GM23338 (cell line): ENCODE measurements at regions not wholly inside any gene's neighbourhood (a gene's known extent, or its start where the extent isn't known, plus 50 kb on each side); places are given as distances from the start of the nearest gene placed in this dataset.
A peak's percentile ranks its signal among the peaks of the same experiment; 100 is the strongest.

ENCODE experiments used
- ATAC-seq: fragments of 200-7000 bp; cut with Tn5 transposase; 3 replicates; pipeline ENCODE4 v1.9.1; 2020
- DNase-seq: peaks from one replicate; pipeline ENCODE4 v3.0.0-alpha.2; 2015; ENCODE audit warnings: low spot score
- H2AFZ ChIP-seq: fragments of 200-600 bp; sonication (generic); 2 replicates; pipeline ENCODE4 v1.8.0; 2016; ENCODE audit warnings: antibody characterized with exemption, mild to moderate bottlenecking, moderate library complexity
- H3F3A ChIP-seq: fragments of 200-600 bp; sonication (generic); replicated peaks from 2 replicates; pipeline ENCODE4 v1.8.0; 2017; ENCODE audit warnings: antibody characterized with exemption, mixed run types, low read depth
- H3K27ac ChIP-seq: fragments of 200-600 bp; sonication (generic); 2 replicates; pipeline ENCODE4 v1.6.1; 2016; ENCODE audit warnings: low read depth
- H3K27me3 ChIP-seq: fragments of 200-600 bp; sonication (generic); 2 replicates; pipeline ENCODE4 v1.8.0; 2016; ENCODE audit warnings: mild to moderate bottlenecking, mixed run types, moderate library complexity; ENCODE audit not compliant: insufficient read depth
- H3K36me3 ChIP-seq: fragments of 200-600 bp; sonication (generic); 2 replicates; pipeline ENCODE4 v1.8.0; 2016; ENCODE audit warnings: mild to moderate bottlenecking; ENCODE audit not compliant: insufficient read depth
- H3K4me1 ChIP-seq: fragments of 200-600 bp; sonication (generic); 2 replicates; pipeline ENCODE4 v1.8.0; 2016; ENCODE audit warnings: mild to moderate bottlenecking, moderate library complexity; ENCODE audit not compliant: insufficient read depth
- H3K4me2 ChIP-seq: fragments of 200-600 bp; sonication (generic); 2 replicates; pipeline ENCODE4 v1.7.1; 2017; ENCODE audit warnings: mixed run types
- H3K4me3 ChIP-seq: fragments of 200-600 bp; sonication (generic); 2 replicates; pipeline ENCODE4 v1.6.1; 2016; ENCODE audit warnings: mixed run types
- H3K79me2 ChIP-seq: fragments of 200-600 bp; sonication (generic); replicated peaks from 2 replicates; pipeline ENCODE4 v1.8.0; 2017; ENCODE audit warnings: mild to moderate bottlenecking; ENCODE audit not compliant: insufficient read depth
- H3K9me2 ChIP-seq: fragments of 200-600 bp; sonication (generic); 2 replicates; pipeline ENCODE4 v1.8.0; 2017; ENCODE audit not compliant: insufficient read depth
- H4K20me1 ChIP-seq: fragments of 200-600 bp; sonication (generic); replicated peaks from 2 replicates; pipeline ENCODE4 v1.8.0; 2017; ENCODE audit warnings: mild to moderate bottlenecking; ENCODE audit not compliant: insufficient read depth
- H3K27ac Mint-ChIP-seq: 2 replicates; pipeline ENCODE4 v1.8.0; 2020; ENCODE audit warnings: inconsistent platforms, mild to moderate bottlenecking, moderate library complexity, mixed read lengths
- H3K27me3 Mint-ChIP-seq: 3 replicates; pipeline ENCODE4 v1.8.0; 2022; ENCODE audit warnings: low read depth, mild to moderate bottlenecking, moderate library complexity, mixed read lengths, inconsistent platforms; ENCODE audit not compliant: insufficient read depth, poor library complexity
- H3K36me3 Mint-ChIP-seq: 3 replicates; pipeline ENCODE4 v1.8.0; 2021; ENCODE audit warnings: low read depth, mild to moderate bottlenecking, inconsistent platforms, moderate library complexity, mixed read lengths
- H3K4me1 Mint-ChIP-seq: 3 replicates; pipeline ENCODE4 v1.8.0; 2020; ENCODE audit warnings: mild to moderate bottlenecking, inconsistent platforms, mixed read lengths
- H3K4me3 Mint-ChIP-seq: 3 replicates; pipeline ENCODE4 v1.8.0; 2021; ENCODE audit warnings: moderate library complexity, mild to moderate bottlenecking, inconsistent platforms, mixed read lengths
- H3K9me3 Mint-ChIP-seq: 3 replicates; pipeline ENCODE4 v1.8.0; 2020; ENCODE audit warnings: moderate library complexity, mild to moderate bottlenecking, inconsistent platforms, mixed read lengths
- EZH2 ChIP-seq: fragments of 200-600 bp; sonication (generic); IDR thresholded peaks from one replicate; pipeline ENCODE4 v1.8.0; 2017; ENCODE audit warnings: antibody characterized with exemption, mild to moderate bottlenecking, low read depth; ENCODE audit not compliant: unreplicated experiment
- EZH2phosphoT487 ChIP-seq: fragments of 200-600 bp; sonication (generic); IDR thresholded peaks from one replicate; pipeline ENCODE4 v1.8.1; 2018; ENCODE audit warnings: antibody characterized with exemption; ENCODE audit not compliant: unreplicated experiment
- NANOG ChIP-seq: IDR thresholded peaks from 2 replicates; pipeline ENCODE4 v1.6.1; 2016; ENCODE audit warnings: antibody characterized with exemption, borderline replicate concordance
- REST ChIP-seq: IDR thresholded peaks from one replicate; pipeline ENCODE4 v1.6.1; 2018; ENCODE audit warnings: antibody characterized with exemption; ENCODE audit not compliant: unreplicated experiment
- ZNF331 ChIP-seq: fragments of 250-450 bp; sonication (Bioruptor Pico); IDR thresholded peaks from 2 replicates; pipeline ENCODE4 v1.5.0; 2020; ENCODE audit warnings: low read depth, mild to moderate bottlenecking, moderate library complexity
- TF ChIP-seq, protein P1 (sequence below), 2 experiments: fragments of 200-600 bp in 1 of 2; sonication (generic) in 1 of 2; conservative IDR thresholded peaks; 2 replicates each; pipeline versions ENCODE4 v1.5.1 to v1.6.1; 2016 to 2017; ENCODE audit warnings: antibody characterized with exemption in 2 of 2, low read depth in 2 of 2, mild to moderate bottlenecking in 2 of 2, moderate library complexity in 1 of 2
- TF ChIP-seq, protein P2 (sequence below): IDR thresholded peaks from 2 replicates; pipeline ENCODE4 v1.6.1; 2016; ENCODE audit warnings: antibody characterized with exemption

DNA sequence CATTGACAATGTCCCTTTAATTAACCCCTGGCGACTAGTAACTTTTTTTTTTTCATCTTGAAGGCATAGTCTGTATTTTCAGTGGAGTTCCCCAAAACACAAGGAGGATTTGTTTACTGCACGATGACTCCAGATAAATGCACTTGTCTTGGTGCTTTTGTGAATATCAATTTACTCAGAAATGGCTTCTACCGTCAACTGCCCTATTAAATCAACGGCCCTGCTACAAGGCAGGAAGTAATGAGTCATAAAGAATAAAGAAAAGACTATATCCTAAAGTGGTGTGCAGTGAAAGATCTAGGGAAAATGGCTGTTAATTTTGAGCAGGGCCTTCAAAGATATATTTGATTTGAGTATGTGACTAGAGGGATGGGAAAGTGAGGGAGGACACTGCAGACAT, 388.3 kb upstream of the CHD1 start (continued):
- no peak for TF ChIP-seq REST
- no peak for TF ChIP-seq ZNF331 (CRISPR knock-in tag)
- TF ChIP-seq, protein P1, sequence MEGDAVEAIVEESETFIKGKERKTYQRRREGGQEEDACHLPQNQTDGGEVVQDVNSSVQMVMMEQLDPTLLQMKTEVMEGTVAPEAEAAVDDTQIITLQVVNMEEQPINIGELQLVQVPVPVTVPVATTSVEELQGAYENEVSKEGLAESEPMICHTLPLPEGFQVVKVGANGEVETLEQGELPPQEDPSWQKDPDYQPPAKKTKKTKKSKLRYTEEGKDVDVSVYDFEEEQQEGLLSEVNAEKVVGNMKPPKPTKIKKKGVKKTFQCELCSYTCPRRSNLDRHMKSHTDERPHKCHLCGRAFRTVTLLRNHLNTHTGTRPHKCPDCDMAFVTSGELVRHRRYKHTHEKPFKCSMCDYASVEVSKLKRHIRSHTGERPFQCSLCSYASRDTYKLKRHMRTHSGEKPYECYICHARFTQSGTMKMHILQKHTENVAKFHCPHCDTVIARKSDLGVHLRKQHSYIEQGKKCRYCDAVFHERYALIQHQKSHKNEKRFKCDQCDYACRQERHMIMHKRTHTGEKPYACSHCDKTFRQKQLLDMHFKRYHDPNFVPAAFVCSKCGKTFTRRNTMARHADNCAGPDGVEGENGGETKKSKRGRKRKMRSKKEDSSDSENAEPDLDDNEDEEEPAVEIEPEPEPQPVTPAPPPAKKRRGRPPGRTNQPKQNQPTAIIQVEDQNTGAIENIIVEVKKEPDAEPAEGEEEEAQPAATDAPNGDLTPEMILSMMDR (conservative IDR thresholded peaks at IDR 0.05; ENCODE audit: low read depth in 2 of 2): no peak

DNA sequence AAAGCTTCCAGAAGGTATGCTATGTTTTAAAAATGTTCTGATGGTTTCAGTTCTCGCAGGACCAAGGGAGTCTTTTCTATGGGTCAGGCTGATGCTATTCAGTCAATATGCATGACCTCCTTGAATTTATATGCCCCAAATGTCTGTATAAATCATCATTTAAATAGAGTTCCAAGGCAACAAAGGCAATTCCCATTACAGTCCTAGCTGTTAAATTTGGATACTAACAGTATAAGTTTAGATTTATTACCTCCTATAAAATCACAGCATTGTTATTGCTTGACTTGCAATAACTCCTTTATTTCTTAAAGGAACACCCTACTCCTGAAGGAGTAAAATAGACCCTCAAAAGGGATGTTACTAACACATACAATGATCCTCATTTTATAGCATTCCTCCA, 387.7 kb upstream of the CHD1 start:
- no peaks in the 10 kb centered on the region for H3K4me1 ChIP-seq
- no peaks in the 10 kb centered on the region for H3F3A ChIP-seq
- Mint-ChIP-seq H3K27me3 (no peaks in the 10 kb centered on the region), H3K9me3 (no peaks in the 10 kb centered on the region), H3K27ac (no peak overlapping the region), H3K4me1 (no peaks in the 10 kb centered on the region), H3K4me3 (no peak overlapping the region), H3K36me3 (no peaks in the 10 kb centered on the region)
- ATAC-seq (no peak), DNase-seq (no peak)
- H3K36me3 ChIP-seq: no peaks in the 10 kb centered on the region
- peak overlapping the region; percentile 64; the same call in 1 of the 2 replicates for H2AFZ ChIP-seq
- no peak overlapping the region for H3K4me2 ChIP-seq
- no peak overlapping the region for H3K27ac ChIP-seq
- no peaks in the 10 kb centered on the region for H3K9me2 ChIP-seq
- H3K4me3 ChIP-seq: no peak overlapping the region
- H3K27me3 ChIP-seq: no peaks in the 10 kb centered on the region
- no peaks in the 10 kb centered on the region for H3K79me2 ChIP-seq
- no peaks in the 10 kb centered on the region for H4K20me1 ChIP-seq
- TF ChIP-seq, protein P1 (conservative IDR thresholded peaks at IDR 0.05; ENCODE audit: low read depth in 2 of 2): no peak
- TF ChIP-seq REST: no peak
- TF ChIP-seq NANOG: no peak
- TF ChIP-seq, protein P2, sequence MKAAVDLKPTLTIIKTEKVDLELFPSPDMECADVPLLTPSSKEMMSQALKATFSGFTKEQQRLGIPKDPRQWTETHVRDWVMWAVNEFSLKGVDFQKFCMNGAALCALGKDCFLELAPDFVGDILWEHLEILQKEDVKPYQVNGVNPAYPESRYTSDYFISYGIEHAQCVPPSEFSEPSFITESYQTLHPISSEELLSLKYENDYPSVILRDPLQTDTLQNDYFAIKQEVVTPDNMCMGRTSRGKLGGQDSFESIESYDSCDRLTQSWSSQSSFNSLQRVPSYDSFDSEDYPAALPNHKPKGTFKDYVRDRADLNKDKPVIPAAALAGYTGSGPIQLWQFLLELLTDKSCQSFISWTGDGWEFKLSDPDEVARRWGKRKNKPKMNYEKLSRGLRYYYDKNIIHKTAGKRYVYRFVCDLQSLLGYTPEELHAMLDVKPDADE: no peak
- TF ChIP-seq EZH2phosphoT487: no peak
- no peak for TF ChIP-seq EZH2
